ENCODE measurements at regions not wholly inside any gene's neighbourhood (a gene's known extent, or its start where the extent isn't known, plus 50 kb on each side); places are given as distances from the start of the nearest gene placed in this dataset.
"Not testable (repeated sequence)": the region's sequence is repeated elsewhere in the genome, so short reads cannot be mapped to it uniquely, and the experiment has no call there.

GRCh38 chr2:194591192-194591591 lies 1065.8 kb upstream of the SLC39A10 start:
- DNase-seq, result no peak

- DNase-seq, result no peak
Observed at GRCh38 chr2:194587739-194588270, 1069.2 kb upstream of the SLC39A10 start.

- no peak for DNase-seq
Observed at GRCh38 chr2:194567661-194568017, 1089.4 kb upstream of the SLC39A10 start.

DNA sequence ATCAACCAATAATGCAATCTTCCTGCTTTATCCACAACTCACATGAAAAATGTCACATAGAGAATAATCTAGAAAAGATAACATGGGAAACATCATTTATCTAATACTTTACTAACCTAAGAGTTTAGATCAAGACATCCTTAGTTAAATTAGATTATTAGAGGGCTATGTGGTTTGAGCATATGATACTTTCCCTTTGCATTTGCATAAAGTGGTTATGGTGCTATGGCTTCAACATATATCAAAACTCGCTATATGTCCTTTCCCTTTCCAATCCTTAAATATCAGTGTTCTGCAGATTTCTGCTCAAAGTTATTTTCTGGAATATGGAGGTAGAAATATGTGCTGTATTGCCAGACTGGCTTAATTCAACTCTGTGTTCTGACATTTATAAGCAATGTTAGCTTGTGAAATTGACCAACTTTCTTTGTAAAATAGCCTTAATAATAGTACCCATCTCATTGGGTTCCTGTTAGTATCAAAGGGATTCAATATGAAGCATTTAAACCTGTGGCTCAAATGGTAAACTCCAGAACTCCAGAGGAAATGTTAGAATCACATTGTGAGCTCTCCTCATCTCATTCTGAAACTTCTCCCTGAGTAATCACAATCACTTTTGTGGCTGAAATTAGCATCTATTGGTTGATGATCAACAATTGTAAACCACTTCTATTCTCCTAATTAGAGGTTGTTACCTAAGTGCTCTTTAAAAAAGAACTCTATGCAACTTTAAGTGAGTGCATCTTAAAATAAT lies 1089.9 kb upstream of the SLC39A10 start:
- no peak for DNase-seq

DNA sequence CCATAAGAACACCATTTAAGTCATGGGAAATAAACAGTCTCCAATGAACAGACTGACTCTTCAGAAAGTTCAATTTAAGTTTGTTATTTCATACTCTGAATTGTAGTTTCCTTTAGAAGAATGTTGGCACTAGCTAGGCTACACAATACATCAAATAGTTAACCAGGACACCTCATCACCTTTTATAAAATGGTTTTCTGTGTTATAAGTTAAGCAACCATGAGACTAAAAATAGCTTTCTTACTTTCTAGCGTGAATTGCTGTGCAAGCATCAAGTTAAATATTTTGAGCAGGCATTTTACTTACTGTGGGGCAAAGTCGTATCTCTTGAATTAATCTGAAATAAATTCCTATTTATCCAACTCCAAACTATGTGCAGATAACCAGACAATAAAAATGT lies 1092.6 kb upstream of the SLC39A10 start:
- DNase-seq, result no peak

GRCh38 chr2:194562329-194562728 lies 1094.7 kb upstream of the SLC39A10 start:
- no peak for DNase-seq

DNA sequence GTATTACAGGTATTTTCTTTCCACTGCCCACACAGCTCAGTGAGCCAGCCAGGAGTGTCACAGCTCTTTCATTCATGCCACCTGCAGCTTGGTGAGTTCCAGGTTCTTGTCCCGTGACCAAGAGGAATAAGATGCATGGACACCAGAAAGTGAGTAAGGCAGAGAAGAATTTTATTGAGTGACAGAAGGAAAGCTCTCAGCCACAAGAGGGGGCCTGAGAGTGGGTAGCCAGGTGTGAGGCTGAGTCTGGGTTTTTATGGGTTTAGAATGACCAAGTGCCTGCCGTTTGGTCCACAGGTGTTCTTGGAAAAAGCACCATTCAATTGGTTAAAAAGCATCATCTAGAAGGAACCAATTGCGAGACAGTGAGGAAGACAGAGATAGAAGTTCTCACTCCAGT lies 1097.1 kb upstream of the SLC39A10 start:
- DNase-seq, result no peak

- no peak for DNase-seq
Observed at GRCh38 chr2:194559523-194559922, 1097.5 kb upstream of the SLC39A10 start.

GRCh38 chr2:194557993-194558392 lies 1099.0 kb upstream of the SLC39A10 start:
- no peak for DNase-seq

GRCh38 chr2:194556629-194557028 lies 1100.4 kb upstream of the SLC39A10 start:
- DNase-seq, result no peak

DNA sequence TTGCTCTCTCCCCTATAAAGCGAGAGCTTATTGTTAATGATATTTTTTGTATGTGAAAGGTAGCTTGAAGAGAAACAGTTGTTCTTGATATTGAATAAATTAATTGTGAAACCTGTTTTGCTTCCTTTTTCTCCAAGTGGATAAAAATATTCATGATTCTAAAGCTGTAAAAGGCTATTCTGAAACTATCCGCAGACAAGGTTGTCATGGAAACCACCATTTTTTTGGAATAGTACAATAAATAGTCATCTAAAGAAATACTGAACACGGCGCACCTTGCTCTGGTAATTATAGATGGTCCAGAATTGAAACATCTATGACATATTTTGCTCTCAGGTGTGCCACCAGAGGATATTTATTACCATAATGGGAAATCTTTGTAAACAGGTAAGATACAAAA lies 1103.0 kb upstream of the SLC39A10 start:
- no peak for DNase-seq

GRCh38 chr2:194550702-194551101 lies 1106.3 kb upstream of the SLC39A10 start:
- no peak for DNase-seq

- no peak for DNase-seq
Observed at GRCh38 chr2:194549387-194549786, 1107.6 kb upstream of the SLC39A10 start.

- no peak for DNase-seq
Observed at GRCh38 chr2:194545978-194546377, 1111.0 kb upstream of the SLC39A10 start.

GRCh38 chr2:194539425-194539824 lies 1117.6 kb upstream of the SLC39A10 start:
- no peak for DNase-seq

- no peak for DNase-seq
Observed at GRCh38 chr2:194526121-194526520, 1130.9 kb upstream of the SLC39A10 start.

GRCh38 chr2:194514281-194514680 lies 1142.7 kb upstream of the SLC39A10 start:
- no peak for DNase-seq

DNA sequence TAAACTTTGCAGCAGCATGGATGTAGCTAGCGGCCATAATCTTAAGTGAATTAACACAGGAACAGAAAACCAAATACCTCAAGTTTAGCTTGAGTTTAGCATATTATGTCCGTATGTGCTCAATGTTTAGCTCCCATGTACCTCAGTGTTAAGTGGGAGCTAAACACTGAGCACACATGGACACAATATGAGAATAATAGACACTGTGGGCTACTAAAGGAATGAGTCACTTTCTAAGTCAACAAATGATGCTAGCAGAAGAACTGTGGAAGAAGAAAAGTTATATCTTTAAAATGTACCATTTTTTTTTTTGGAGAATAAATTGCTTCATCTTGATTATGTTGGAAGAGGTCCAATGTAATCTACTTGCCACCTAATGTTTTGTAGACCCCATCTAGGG lies 1146.0 kb upstream of the SLC39A10 start:
- not testable (repeated sequence) for DNase-seq

DNA sequence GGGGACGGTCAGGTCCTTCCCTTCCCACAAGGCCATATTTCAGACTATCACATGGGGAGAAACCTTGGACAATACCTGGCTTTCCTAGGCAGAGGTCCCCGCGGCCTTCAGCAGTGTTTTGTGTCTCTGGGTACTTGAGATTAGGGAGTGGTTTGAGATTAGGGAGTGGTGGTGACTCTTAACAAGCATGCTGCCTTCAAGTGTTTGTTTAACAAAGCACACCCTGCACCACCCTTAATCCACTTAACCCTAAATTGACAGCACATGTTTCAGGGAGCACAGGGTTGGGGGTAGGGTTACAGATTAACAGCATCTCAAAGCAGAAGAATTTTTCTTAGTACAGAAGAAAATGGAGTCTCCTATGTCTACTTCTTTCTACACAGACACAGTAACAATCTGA lies 1152.2 kb upstream of the SLC39A10 start:
- not testable (repeated sequence) for DNase-seq

DNA sequence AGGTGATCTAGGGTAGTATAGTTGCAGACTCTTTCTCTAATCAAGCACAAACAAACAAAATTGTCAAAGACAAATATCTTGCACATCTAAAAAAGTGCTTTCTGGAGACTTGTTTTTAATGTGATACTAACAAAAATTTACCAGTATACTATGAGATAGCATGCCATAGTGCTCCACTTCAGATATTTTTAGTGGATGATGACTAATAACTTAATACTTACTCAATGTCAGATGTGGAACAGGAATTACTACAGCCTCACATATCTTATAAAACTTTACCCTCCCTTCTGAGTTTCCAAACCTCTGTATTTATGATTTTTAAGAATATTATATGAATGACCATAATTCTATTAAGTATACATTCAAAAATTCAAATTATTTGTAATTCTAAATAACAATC lies 1162.0 kb upstream of the SLC39A10 start:
- DNase-seq, result no peak

DNA sequence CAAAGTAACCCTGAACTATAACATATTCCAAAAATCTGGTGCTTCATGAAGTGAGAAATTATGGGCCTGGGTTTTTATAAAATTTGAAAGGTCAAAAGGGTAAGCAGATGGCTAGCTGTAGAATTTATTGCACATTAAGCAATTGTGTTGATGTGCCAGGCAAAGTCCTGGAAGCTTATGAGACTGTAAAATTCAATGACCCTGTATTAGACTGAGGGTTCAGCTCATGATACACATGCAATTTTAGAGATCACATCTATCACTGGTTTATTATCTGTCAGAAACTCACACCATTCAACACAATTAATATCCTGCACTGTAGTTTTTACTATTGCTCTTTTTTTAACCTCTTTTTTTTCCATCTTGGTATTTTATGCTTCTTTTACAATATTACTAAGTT lies 1162.6 kb upstream of the SLC39A10 start:
- no peak for DNase-seq

GRCh38 chr2:194491409-194492115 lies 1165.5 kb upstream of the SLC39A10 start:
- DNase-seq, result no peak

GRCh38 chr2:194486326-194486725 lies 1170.7 kb upstream of the SLC39A10 start:
- DNase-seq, result no peak

GRCh38 chr2:194483041-194483440 lies 1174.0 kb upstream of the SLC39A10 start:
- no peak for DNase-seq
